ENCODE measurements at regions not wholly inside any gene's neighbourhood (a gene's known extent, or its start where the extent isn't known, plus 50 kb on each side); places are given as distances from the start of the nearest gene placed in this dataset.
A peak's percentile ranks its signal among the peaks of the same experiment; 100 is the strongest.
"Not testable (repeated sequence)": the region's sequence is repeated elsewhere in the genome, so short reads cannot be mapped to it uniquely, and the experiment has no call there.

DNA sequence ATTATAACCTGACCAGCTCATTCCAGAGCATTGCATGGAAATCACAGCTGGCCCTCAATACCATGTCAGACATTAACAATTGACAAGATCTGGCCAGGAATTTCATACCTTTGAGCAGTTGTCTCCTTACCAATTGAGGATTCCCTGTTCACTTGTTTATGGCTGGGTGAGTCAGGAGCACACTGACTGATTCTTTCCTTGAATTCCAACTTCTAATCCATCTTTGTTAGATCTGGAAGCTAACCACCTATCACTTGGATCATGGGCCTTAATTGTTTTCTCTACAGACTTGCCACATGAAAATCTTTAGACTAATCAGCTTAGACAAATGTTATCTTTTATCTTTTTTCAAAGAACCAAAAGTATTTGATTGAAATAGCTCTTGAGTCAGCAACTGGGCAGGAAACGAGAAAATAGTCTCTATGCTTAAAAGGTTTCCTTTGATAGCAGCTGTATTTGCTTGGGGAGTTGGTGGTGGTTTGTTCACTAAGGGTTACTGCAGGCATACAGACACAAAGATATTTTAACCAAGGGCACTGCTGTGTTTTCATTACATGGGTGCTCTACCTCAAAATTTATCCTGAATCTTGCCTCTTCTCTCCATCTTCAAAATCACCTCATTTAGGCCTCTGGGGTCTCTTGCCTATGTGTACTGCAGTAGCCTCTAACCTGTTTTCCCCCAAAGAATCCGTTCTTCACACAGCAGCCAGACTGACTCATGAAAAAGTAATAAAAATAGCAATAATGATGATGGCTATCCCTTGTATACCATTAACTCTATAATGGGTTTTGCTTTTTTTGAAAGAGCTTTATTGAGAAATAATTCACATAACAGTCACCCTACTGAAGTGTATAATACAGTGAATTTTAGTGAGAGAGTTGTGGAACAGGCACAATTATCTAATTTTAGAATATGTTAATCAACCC, 197.0 kb upstream of the NMUR2 start:
- TF ChIP-seq, protein P1, sequence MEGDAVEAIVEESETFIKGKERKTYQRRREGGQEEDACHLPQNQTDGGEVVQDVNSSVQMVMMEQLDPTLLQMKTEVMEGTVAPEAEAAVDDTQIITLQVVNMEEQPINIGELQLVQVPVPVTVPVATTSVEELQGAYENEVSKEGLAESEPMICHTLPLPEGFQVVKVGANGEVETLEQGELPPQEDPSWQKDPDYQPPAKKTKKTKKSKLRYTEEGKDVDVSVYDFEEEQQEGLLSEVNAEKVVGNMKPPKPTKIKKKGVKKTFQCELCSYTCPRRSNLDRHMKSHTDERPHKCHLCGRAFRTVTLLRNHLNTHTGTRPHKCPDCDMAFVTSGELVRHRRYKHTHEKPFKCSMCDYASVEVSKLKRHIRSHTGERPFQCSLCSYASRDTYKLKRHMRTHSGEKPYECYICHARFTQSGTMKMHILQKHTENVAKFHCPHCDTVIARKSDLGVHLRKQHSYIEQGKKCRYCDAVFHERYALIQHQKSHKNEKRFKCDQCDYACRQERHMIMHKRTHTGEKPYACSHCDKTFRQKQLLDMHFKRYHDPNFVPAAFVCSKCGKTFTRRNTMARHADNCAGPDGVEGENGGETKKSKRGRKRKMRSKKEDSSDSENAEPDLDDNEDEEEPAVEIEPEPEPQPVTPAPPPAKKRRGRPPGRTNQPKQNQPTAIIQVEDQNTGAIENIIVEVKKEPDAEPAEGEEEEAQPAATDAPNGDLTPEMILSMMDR (IDR thresholded peaks at IDR 0.05) = no peak
- intact Hi-C loops (cut with DNase I) = no loop called here
- Histone ChIP-seq H3K4me3 (no peak overlapping the region), H3K27ac (no peak overlapping the region), H3K9me3 (no peaks in the 10 kb centered on the region), H3K27me3 (ENCODE audit: low read depth) (no peaks in the 10 kb centered on the region), H3K4me1 (no peaks in the 10 kb centered on the region), H3K36me3 (no peaks in the 10 kb centered on the region)
- no peak for ATAC-seq
- DNase-seq = no peak

DNA sequence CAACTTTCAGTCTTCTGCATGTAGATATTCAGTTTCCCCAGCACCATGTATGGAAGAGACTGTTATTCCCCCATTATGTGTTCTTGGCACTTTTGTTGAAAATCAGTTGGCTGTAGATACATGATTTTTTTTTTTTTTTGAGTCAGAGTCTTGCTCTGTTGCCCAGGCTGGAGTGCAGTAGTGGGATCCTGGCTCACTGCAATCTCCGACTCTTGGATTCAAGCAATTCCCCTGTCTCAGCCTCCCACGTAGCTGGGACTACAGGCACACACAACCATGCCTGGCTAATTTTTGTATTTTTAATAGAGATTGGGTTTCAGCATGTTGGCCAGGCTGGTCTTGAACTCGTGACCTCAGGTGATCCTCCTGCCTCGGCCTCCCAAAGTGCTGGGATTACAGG, 201.0 kb upstream of the NMUR2 start:
- DNase-seq; H3K9me3 ChIP-seq; H3K27ac ChIP-seq; H3K27me3 ChIP-seq (ENCODE audit: low read depth); H3K36me3 ChIP-seq; ATAC-seq; intact Hi-C loops (cut with DNase I); H3K4me3 ChIP-seq; H3K4me1 ChIP-seq: not testable (repeated sequence)

DNA sequence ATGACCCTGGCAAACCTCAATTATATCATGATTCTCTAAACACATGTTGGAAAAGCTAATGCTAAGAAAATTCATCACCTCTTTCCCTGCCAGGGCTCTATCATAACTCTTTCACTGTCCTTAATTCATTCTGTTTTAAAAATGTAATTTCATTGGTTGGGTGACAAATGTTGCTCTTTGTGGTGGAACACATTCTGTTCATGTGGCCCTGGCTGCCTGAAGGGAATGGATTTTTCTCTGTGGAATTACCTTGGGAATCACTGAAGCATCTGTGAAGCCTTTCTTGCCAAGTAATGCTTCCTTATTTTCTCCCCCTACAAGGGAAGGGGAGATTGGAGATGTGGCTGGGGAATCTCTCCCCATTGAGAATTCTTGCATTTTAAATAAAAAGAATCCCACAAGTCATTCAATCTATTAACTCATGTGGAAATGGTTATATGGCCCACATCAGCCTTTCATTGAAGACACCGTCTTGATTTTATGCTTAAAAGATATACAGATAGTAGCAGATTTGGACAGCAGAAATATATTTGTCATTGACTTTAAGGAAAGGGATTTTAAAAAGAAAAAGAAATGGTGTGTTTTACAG, 201.8 kb upstream of the NMUR2 start:
- Histone ChIP-seq H3K36me3 (no peaks in the 10 kb centered on the region), H3K27me3 (ENCODE audit: low read depth) (no peaks in the 10 kb centered on the region), H3K27ac (no peak overlapping the region), H3K4me3 (no peak overlapping the region), H3K9me3 (no peaks in the 10 kb centered on the region), H3K4me1 (no peaks in the 10 kb centered on the region)
- intact Hi-C loops (cut with DNase I) = no loop called here
- ATAC-seq (no peak), DNase-seq (no peak)
- TF ChIP-seq, protein P1 (IDR thresholded peaks at IDR 0.05) = no peak

GRCh38 chr5:152607401-152608160, 202.5 kb upstream of the NMUR2 start:
- intact Hi-C loops (cut with DNase I) = no loop called here
- Histone ChIP-seq H3K27ac (no peak overlapping the region), H3K4me3 (no peak overlapping the region), H3K27me3 (ENCODE audit: low read depth) (no peaks in the 10 kb centered on the region), H3K36me3 (no peaks in the 10 kb centered on the region), H3K9me3 (no peaks in the 10 kb centered on the region), H3K4me1 (no peaks in the 10 kb centered on the region)
- ATAC-seq = no peak
- no peak for DNase-seq
- TF ChIP-seq, protein P1 (IDR thresholded peaks at IDR 0.05) = no peak

DNA sequence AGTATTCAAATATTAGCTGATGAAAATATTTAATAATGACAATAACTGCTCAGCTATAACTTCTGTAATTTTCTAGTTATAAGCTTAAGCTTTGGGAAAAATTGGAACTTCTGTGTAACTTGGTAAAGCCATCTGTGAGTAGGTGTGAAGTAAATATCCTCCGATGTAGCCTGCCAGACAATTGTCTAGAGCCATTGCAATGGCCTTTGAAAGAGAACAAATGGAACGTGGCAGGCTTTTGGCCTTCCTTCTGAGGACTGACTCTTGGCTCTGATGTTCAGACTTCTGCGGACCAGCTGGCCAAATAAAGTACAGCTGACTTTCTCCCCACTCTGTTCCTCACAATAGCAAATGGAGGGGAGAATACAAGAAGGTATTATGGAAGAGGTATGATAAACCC, 203.4 kb upstream of the NMUR2 start:
- Histone ChIP-seq H3K4me1 (no peaks in the 10 kb centered on the region), H3K27ac (no peak overlapping the region), H3K4me3 (no peak overlapping the region), H3K36me3 (no peaks in the 10 kb centered on the region), H3K27me3 (ENCODE audit: low read depth) (no peaks in the 10 kb centered on the region), H3K9me3 (no peaks in the 10 kb centered on the region)
- no peak for DNase-seq
- peak in 1 of 2 donors; percentile 18 for ATAC-seq
- TF ChIP-seq, protein P1 (IDR thresholded peaks at IDR 0.05) = no peak
- intact Hi-C loops (cut with DNase I) = no loop called here

Data from lower lobe of right lung (tissue), 2 donors.